GM12878 (cell line): ENCODE measurements at regions not wholly inside any gene's neighbourhood (a gene's known extent, or its start where the extent isn't known, plus 50 kb on each side); places are given as distances from the start of the nearest gene placed in this dataset.
A peak's percentile ranks its signal among the peaks of the same experiment; 100 is the strongest.

Source experiments
- ATAC-seq: fragments of 200-7000 bp; cut with Tn5 transposase; 3 replicates; pipeline ENCODE4 v1.9.1; 2020; ENCODE audit warnings: mild to moderate bottlenecking, moderate library complexity
- BruUV-seq: library from RNA; stranded (reverse); fragments of 400-500 nt; replicated peaks from 2 replicates; lab custom pipeline; 2021; lab: Mats Ljungman, UMichigan
- CTCF ChIA-PET: fragments of 300-600 bp; sonication (Branson Sonifier 250); formaldehyde crosslinking; extraction: SDS; loops from one replicate; lab custom pipeline; 2021; ENCODE audit warnings: inconsistent platforms; lab: Yijun Ruan, JAX
- POLR2A ChIA-PET: fragments of 350-600 bp; formaldehyde crosslinking; extraction: SDS; loops from one replicate; lab custom pipeline; 2021; ENCODE audit warnings: inconsistent platforms; lab: Charles Lee
- RAD21 ChIA-PET: fragments of 300-600 bp; sonication (Branson Sonifier 250); formaldehyde crosslinking; loops from one replicate; lab custom pipeline; 2023; ENCODE audit warnings: antibody characterized with exemption; ENCODE audit not compliant: unreplicated experiment; lab: Charles Lee
- SMC1A ChIA-PET: fragments of 300-600 bp; sonication (Branson Sonifier 250); formaldehyde crosslinking; loops from one replicate; lab custom pipeline; 2023; ENCODE audit not compliant: unreplicated experiment, uncharacterized antibody; lab: Charles Lee
- DNase-seq: peaks from one replicate; pipeline ENCODE4 v3.0.0-alpha.2; 2011; ENCODE audit warnings: low read depth, low spot score
- FAIRE-seq: peaks from 3 replicates; lab custom pipeline; 2011; peaks lifted over from hg19 to GRCh38; lab: Jason Lieb, UNC
- H2AFZ ChIP-seq: 2 replicates; pipeline ENCODE4 v1.6.0; 2011; ENCODE audit warnings: low read depth, low read length, control low read depth; ENCODE audit not compliant: control insufficient read depth
- H3K27ac ChIP-seq: 2 replicates; pipeline ENCODE4 v1.5.1; 2011; ENCODE audit warnings: control low read depth; ENCODE audit not compliant: control insufficient read depth, insufficient read depth
- H3K27me3 ChIP-seq, 2 experiments: replicated peaks in 1 of 2; 2 replicates each; pipeline versions ENCODE4 v1.6.0 to v1.6.1; 2011; ENCODE audit warnings: low read length in 1 of 2; ENCODE audit not compliant: control insufficient read depth in 2 of 2, insufficient read depth in 2 of 2
- H3K36me3 ChIP-seq, 2 experiments: 2 replicates each; pipeline ENCODE4 v1.5.1; 2011; ENCODE audit warnings: low read length in 1 of 2; ENCODE audit not compliant: control insufficient read depth in 2 of 2, insufficient read depth in 2 of 2
- H3K4me1 ChIP-seq: 2 replicates; pipeline ENCODE4 v1.6.1; 2011; ENCODE audit warnings: mild to moderate bottlenecking, low read length, moderate library complexity, mixed read lengths; ENCODE audit not compliant: control insufficient read depth, insufficient read depth
- H3K4me2 ChIP-seq: 2 replicates; pipeline ENCODE4 v1.6.0; 2011; ENCODE audit warnings: control low read depth; ENCODE audit not compliant: control insufficient read depth, insufficient read depth
- H3K4me3 ChIP-seq: fragments of 200-600 bp; sonication (generic); 2 replicates; pipeline ENCODE4 v1.5.1; 2016
- H3K79me2 ChIP-seq: 2 replicates; pipeline ENCODE4 v1.6.0; 2011; ENCODE audit warnings: low read length; ENCODE audit not compliant: control insufficient read depth, insufficient read depth
- H3K9ac ChIP-seq: 2 replicates; pipeline ENCODE4 v1.8.0; 2011; ENCODE audit warnings: low read length, control low read depth, mixed read lengths; ENCODE audit not compliant: control insufficient read depth, insufficient read depth
- H3K9me3 ChIP-seq: replicated peaks from 3 replicates; pipeline ENCODE4 v1.5.1; 2011; ENCODE audit warnings: mild to moderate bottlenecking, low read length; ENCODE audit not compliant: control insufficient read depth, insufficient read depth
- H4K20me1 ChIP-seq: 2 replicates; pipeline ENCODE4 v1.6.0; 2011; ENCODE audit not compliant: control insufficient read depth, insufficient read depth
- BRCA1 ChIP-seq: IDR thresholded peaks from 2 replicates; pipeline ENCODE4 v1.6.1; 2011; ENCODE audit warnings: low read depth, low read length, improper control_type of control experiment
- HDGF ChIP-seq: fragments of 450-650 bp; IDR thresholded peaks from 2 replicates; pipeline ENCODE4 v1.6.1; 2016; ENCODE audit warnings: antibody characterized with exemption
- IKZF2 ChIP-seq, 2 experiments: fragments of 450-650 bp; IDR thresholded peaks; 2 replicates each; pipeline ENCODE4 v1.6.1; 2017; ENCODE audit warnings: mild to moderate bottlenecking in 2 of 2, moderate library complexity in 2 of 2
- SIN3A ChIP-seq: IDR thresholded peaks from 2 replicates; pipeline ENCODE4 v1.6.1; 2012; ENCODE audit warnings: low read depth, low read length, improper control_type of control experiment
- SIX5 ChIP-seq: IDR thresholded peaks from 2 replicates; pipeline ENCODE4 v1.6.1; 2011; ENCODE audit warnings: mild to moderate bottlenecking, low read depth, low read length, moderate library complexity; ENCODE audit not compliant: severe bottlenecking
- ZSCAN29 ChIP-seq: fragments of 450-650 bp; IDR thresholded peaks from 2 replicates; pipeline ENCODE4 v1.6.1; 2017; ENCODE audit warnings: mild to moderate bottlenecking, moderate library complexity
- WGBS: methylation state at CpG from one replicate; pipeline ENCODE4 v1.1.6; 2016; ENCODE audit warnings: low lambda C conversion rate; ENCODE audit not compliant: insufficient replicate concordance, insufficient coverage; ENCODE audit errors: missing lambda C conversion rate; 5-methylcytosine and 5-hydroxymethylcytosine counted together
- in situ Hi-C: fragments of 300-500 bp; cut with MboI; formaldehyde crosslinking; loops from 9 replicates; pipeline ENCODE4 v1.14.3; 2018; ENCODE audit warnings: mixed read lengths
- intact Hi-C: fragments of 100-400 bp; cut with micrococcal nuclease; formaldehyde crosslinking; loops from one replicate; pipeline ENCODE4 v1.14.2; 2022; ENCODE audit not compliant: unreplicated experiment
- TF ChIP-seq, protein P1 (sequence below): IDR thresholded peaks from 2 replicates; pipeline ENCODE4 v1.6.1; 2012; ENCODE audit warnings: low read depth, low read length, improper control_type of control experiment
- TF ChIP-seq, protein P2 (sequence below): IDR thresholded peaks from 2 replicates; pipeline ENCODE4 v1.6.1; 2011; ENCODE audit warnings: borderline replicate concordance, low read depth, mild to moderate bottlenecking, moderate library complexity, low read length; ENCODE audit not compliant: insufficient read depth, poor library complexity, severe bottlenecking

DNA sequence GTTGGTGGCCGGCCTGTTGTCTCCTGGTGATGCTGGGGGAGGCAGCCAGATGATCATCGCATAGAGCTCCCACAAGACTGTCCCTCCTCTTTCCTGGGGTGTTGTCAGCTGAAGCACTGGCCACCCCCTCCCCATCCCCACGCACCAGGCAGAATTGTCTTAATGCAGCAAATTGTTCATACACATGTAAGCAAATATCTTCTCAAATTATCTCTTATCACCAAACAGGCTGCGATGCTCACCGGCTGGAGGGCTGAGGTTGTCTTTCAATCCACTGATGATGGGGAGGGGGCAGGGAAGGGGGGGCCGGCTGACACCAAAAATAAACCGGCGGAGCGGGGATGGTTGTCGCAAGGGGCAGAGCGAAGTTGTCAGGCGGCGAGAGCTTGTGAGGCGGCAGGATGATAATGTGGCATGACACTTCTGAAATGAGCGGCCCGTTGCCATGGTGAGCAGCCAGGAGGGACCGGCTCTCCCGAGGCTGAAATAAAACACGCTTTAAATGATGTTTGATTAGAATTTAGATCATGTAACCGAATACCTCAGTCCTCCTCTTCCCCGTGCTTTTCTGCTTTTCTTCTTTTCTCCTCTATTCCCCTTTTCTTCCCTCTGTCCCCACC lies 59.8 kb downstream of the MRM1 start (continued):
- TF ChIP-seq SIX5 (no peak), SIN3A (no peak)
- TF ChIP-seq, protein P1, sequence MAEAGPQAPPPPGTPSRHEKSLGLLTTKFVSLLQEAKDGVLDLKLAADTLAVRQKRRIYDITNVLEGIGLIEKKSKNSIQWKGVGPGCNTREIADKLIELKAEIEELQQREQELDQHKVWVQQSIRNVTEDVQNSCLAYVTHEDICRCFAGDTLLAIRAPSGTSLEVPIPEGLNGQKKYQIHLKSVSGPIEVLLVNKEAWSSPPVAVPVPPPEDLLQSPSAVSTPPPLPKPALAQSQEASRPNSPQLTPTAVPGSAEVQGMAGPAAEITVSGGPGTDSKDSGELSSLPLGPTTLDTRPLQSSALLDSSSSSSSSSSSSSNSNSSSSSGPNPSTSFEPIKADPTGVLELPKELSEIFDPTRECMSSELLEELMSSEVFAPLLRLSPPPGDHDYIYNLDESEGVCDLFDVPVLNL = no peak

DNA sequence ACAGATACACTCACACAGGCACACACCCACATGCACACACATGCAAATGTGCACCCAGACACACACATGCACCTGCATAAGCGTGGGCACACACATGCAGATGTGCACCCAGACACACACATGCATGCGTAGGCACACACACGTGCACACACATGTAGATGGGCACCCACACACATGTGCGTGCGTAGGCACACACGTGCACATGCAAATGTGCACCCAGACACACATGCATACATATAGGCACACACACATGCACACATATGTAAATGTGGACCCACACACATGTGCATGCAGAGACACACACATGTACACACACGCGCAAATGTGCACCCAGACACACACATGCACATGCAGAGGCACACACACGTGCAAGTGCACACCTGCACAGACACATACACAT lies 60.3 kb downstream of the MRM1 start:
- in situ Hi-C loops (no loop called here), intact Hi-C loops (no loop called here)
- H4K20me1 ChIP-seq = no peaks in the 10 kb centered on the region
- ChIA-PET RAD21 (no interaction called here), POLR2A (no interaction called here), SMC1A (no interaction called here), CTCF (no interaction called here)
- 77% methylated on average over 9 of the region's 9 CpGs for WGBS
- H2AFZ ChIP-seq = no peak overlapping the region
- DNase-seq (no peak), FAIRE-seq (no peak), ATAC-seq (no peak)
- TF ChIP-seq HDGF (no peak), IKZF2 (IDR thresholded peaks at IDR 0.05) (no peak), BRCA1 (no peak), ZSCAN29 (no peak)
- TF ChIP-seq, protein P2, sequence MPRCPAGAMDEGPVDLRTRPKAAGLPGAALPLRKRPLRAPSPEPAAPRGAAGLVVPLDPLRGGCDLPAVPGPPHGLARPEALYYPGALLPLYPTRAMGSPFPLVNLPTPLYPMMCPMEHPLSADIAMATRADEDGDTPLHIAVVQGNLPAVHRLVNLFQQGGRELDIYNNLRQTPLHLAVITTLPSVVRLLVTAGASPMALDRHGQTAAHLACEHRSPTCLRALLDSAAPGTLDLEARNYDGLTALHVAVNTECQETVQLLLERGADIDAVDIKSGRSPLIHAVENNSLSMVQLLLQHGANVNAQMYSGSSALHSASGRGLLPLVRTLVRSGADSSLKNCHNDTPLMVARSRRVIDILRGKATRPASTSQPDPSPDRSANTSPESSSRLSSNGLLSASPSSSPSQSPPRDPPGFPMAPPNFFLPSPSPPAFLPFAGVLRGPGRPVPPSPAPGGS = peak; percentile 24
- no peak overlapping the region for H3K4me3 ChIP-seq
- no peaks in the 10 kb centered on the region for H3K9me3 ChIP-seq
- no peaks in the 10 kb centered on the region for H3K4me1 ChIP-seq
- H3K27ac ChIP-seq = no peak overlapping the region
- no peaks in the 10 kb centered on the region for H3K79me2 ChIP-seq
- no peak overlapping the region for H3K9ac ChIP-seq
- no TSS peak for BruUV-seq
- no peaks in the 10 kb centered on the region; a peak in 1 of 4 replicates for H3K36me3 ChIP-seq
- peaks cover 2 to 5% of the 10 kb centered on the region in 2 experiments; a peak in 3 of 4 replicates for H3K27me3 ChIP-seq
- H3K4me2 ChIP-seq = no peak overlapping the region
